OCI-LY7 (cell line): ENCODE measurements at regions not wholly inside any gene's neighbourhood (a gene's known extent, or its start where the extent isn't known, plus 50 kb on each side); places are given as distances from the start of the nearest gene placed in this dataset.

ENCODE experiments used
- BruUV-seq: library from RNA; stranded (reverse); fragments of 400-500 nt; replicated peaks from 2 replicates; lab custom pipeline; 2021; lab: Mats Ljungman, UMichigan
- CTCF ChIA-PET: fragments of 300-600 bp; sonication (Branson Sonifier 250); formaldehyde crosslinking; loops from one replicate; lab custom pipeline; 2022; ENCODE audit warnings: antibody characterized with exemption; ENCODE audit not compliant: unreplicated experiment; lab: Charles Lee
- POLR2A ChIA-PET: fragments of 300-600 bp; sonication (Branson Sonifier 250); formaldehyde crosslinking; loops from one replicate; lab custom pipeline; 2022; ENCODE audit warnings: antibody characterized with exemption; lab: Charles Lee
- DNase-seq: peaks from one replicate; pipeline ENCODE4 v3.0.0-alpha.2; 2015; ENCODE audit warnings: low spot score
- H2AFZ ChIP-seq: fragments of 200-600 bp; sonication (generic), shearing (Covaris generic); 2 replicates; pipeline ENCODE4 v1.6.1; 2014; ENCODE audit warnings: mild to moderate bottlenecking, antibody characterized with exemption, low read length, moderate library complexity
- H3K27ac ChIP-seq: fragments of 200-600 bp; sonication (generic); 2 replicates; pipeline ENCODE4 v1.5.1; 2014; ENCODE audit warnings: mixed run types, low read depth, mild to moderate bottlenecking, moderate library complexity, low read length, inconsistent platforms; ENCODE audit not compliant: poor library complexity, severe bottlenecking
- H3K36me3 ChIP-seq: fragments of 200-600 bp; sonication (generic); 2 replicates; pipeline ENCODE4 v1.6.1; 2014; ENCODE audit warnings: mild to moderate bottlenecking, antibody characterized with exemption, low read length, moderate library complexity, mixed read lengths; ENCODE audit not compliant: insufficient read depth
- H3K4me1 ChIP-seq: fragments of 200-600 bp; sonication (generic); 2 replicates; pipeline ENCODE4 v1.5.1; 2014; ENCODE audit warnings: mild to moderate bottlenecking, low read length; ENCODE audit not compliant: insufficient read depth, poor library complexity, severe bottlenecking
- H3K4me2 ChIP-seq: fragments of 200-600 bp; sonication (generic); 2 replicates; pipeline ENCODE4 v1.6.1; 2014; ENCODE audit warnings: mild to moderate bottlenecking, low read length
- H3K4me3 ChIP-seq: fragments of 200-600 bp; sonication (generic); 2 replicates; pipeline ENCODE4 v1.5.1; 2014; ENCODE audit warnings: mild to moderate bottlenecking, low read depth, low read length; ENCODE audit not compliant: poor library complexity, severe bottlenecking
- H3K79me2 ChIP-seq: fragments of 200-600 bp; sonication (generic); 2 replicates; pipeline ENCODE4 v1.6.1; 2016; ENCODE audit warnings: low read depth, mild to moderate bottlenecking, low read length, moderate library complexity, mixed read lengths; ENCODE audit not compliant: insufficient read depth
- H3K9me2 ChIP-seq: fragments of 200-600 bp; sonication (generic); 2 replicates; pipeline ENCODE4 v1.6.1; 2016; ENCODE audit warnings: mild to moderate bottlenecking, low read length, mixed read lengths; ENCODE audit not compliant: insufficient read depth
- H3K9me3 ChIP-seq: fragments of 200-600 bp; sonication (generic); 2 replicates; pipeline ENCODE4 v1.6.1; 2014; ENCODE audit warnings: mild to moderate bottlenecking, mixed run types, low read length, mixed read lengths
- H4K20me1 ChIP-seq: fragments of 200-600 bp; sonication (generic); 2 replicates; pipeline ENCODE4 v1.6.1; 2014; ENCODE audit warnings: mild to moderate bottlenecking, antibody characterized with exemption, low read length, moderate library complexity, mixed read lengths; ENCODE audit not compliant: insufficient read depth
- CTCF ChIP-seq: fragments of 200-600 bp; sonication (generic); conservative IDR thresholded peaks from 2 replicates; pipeline ENCODE4 v1.5.1; 2014; ENCODE audit warnings: mild to moderate bottlenecking, antibody characterized with exemption, low read length, moderate library complexity, mixed read lengths
- EZH2phosphoT487 ChIP-seq: fragments of 200-600 bp; sonication (generic); IDR thresholded peaks from 2 replicates; pipeline ENCODE4 v1.6.1; 2018; ENCODE audit warnings: low read depth, borderline replicate concordance, mild to moderate bottlenecking, mixed run types, antibody characterized with exemption, low read length, moderate library complexity, mixed read lengths
- intact Hi-C: fragments of 100-400 bp; cut with micrococcal nuclease; formaldehyde crosslinking; loops from one replicate; pipeline ENCODE4 v1.10.0; 2022; ENCODE audit not compliant: unreplicated experiment

GRCh38 chr18:71682591-71682990, 861.6 kb downstream of the CBLN2 start:
- ChIA-PET POLR2A (no interaction called here), CTCF (no interaction called here)
- H3K9me3 ChIP-seq = no peaks in the 10 kb centered on the region
- TF ChIP-seq CTCF (no peak), EZH2phosphoT487 (no peak)
- no peaks in the 10 kb centered on the region for H3K9me2 ChIP-seq
- no TSS peak for BruUV-seq
- no peak overlapping the region for H3K4me2 ChIP-seq
- H3K79me2 ChIP-seq = no peaks in the 10 kb centered on the region
- intact Hi-C loops = no loop called here
- no peak overlapping the region for H2AFZ ChIP-seq
- DNase-seq = no peak
- no peak overlapping the region for H3K4me3 ChIP-seq
- no peak overlapping the region for H3K27ac ChIP-seq
- H4K20me1 ChIP-seq = no peaks in the 10 kb centered on the region
- no peaks in the 10 kb centered on the region for H3K36me3 ChIP-seq
- H3K4me1 ChIP-seq = no peaks in the 10 kb centered on the region

GRCh38 chr18:71678144-71678543, 866.0 kb downstream of the CBLN2 start:
- no peaks in the 10 kb centered on the region for H3K36me3 ChIP-seq
- no peak for TF ChIP-seq CTCF
- TF ChIP-seq EZH2phosphoT487 = no peak
- intact Hi-C loops = no loop called here
- no peaks in the 10 kb centered on the region for H3K4me1 ChIP-seq
- ChIA-PET CTCF (no interaction called here), POLR2A (no interaction called here)
- no peaks in the 10 kb centered on the region for H3K79me2 ChIP-seq
- no peaks in the 10 kb centered on the region for H3K9me3 ChIP-seq
- no peak overlapping the region for H3K4me3 ChIP-seq
- H2AFZ ChIP-seq = no peak overlapping the region
- H3K4me2 ChIP-seq = no peak overlapping the region
- no peaks in the 10 kb centered on the region for H3K9me2 ChIP-seq
- BruUV-seq = no TSS peak
- H3K27ac ChIP-seq = no peak overlapping the region
- no peak for DNase-seq
- no peaks in the 10 kb centered on the region for H4K20me1 ChIP-seq

- intact Hi-C loops = no loop called here
- no peaks in the 10 kb centered on the region for H4K20me1 ChIP-seq
- no peak for DNase-seq
- no peak overlapping the region for H3K4me2 ChIP-seq
- no peaks in the 10 kb centered on the region for H3K4me1 ChIP-seq
- no TSS peak for BruUV-seq
- H3K79me2 ChIP-seq = no peaks in the 10 kb centered on the region
- no peaks in the 10 kb centered on the region for H3K9me2 ChIP-seq
- no peaks in the 10 kb centered on the region for H3K9me3 ChIP-seq
- ChIA-PET POLR2A (no interaction called here), CTCF (no interaction called here)
- TF ChIP-seq CTCF = no peak
- TF ChIP-seq EZH2phosphoT487 = no peak
- no peak overlapping the region for H2AFZ ChIP-seq
- H3K27ac ChIP-seq = no peak overlapping the region
- H3K36me3 ChIP-seq = no peaks in the 10 kb centered on the region
- no peak overlapping the region for H3K4me3 ChIP-seq
Measured at GRCh38 chr18:71673954-71674353, 870.2 kb downstream of the CBLN2 start.
